Muscle layer of duodenum (tissue), 2 donors: ENCODE measurements at regions not wholly inside any gene's neighbourhood (a gene's known extent, or its start where the extent isn't known, plus 50 kb on each side); places are given as distances from the start of the nearest gene placed in this dataset.

ENCODE experiments used
- H3K27ac ChIP-seq: one replicate; pipeline ENCODE4 v1.7.0; 2013; ENCODE audit warnings: mild to moderate bottlenecking, low read length
- H3K27me3 ChIP-seq: one replicate; pipeline ENCODE4 v1.7.0; 2013; ENCODE audit warnings: low read depth, mild to moderate bottlenecking, control low read depth, low read length
- H3K36me3 ChIP-seq, 2 donors: one replicate each; pipeline ENCODE4 v1.7.0; 2013; ENCODE audit warnings: low read length in 2 of 2, control low read depth in 1 of 2, mild to moderate bottlenecking in 1 of 2; ENCODE audit not compliant: insufficient read depth in 2 of 2, control insufficient read depth in 1 of 2
- H3K4me1 ChIP-seq, 2 donors: one replicate each; pipeline ENCODE4 v1.7.0; 2013; ENCODE audit warnings: low read length in 2 of 2, mild to moderate bottlenecking in 2 of 2, control low read depth in 1 of 2, moderate library complexity in 1 of 2; ENCODE audit not compliant: insufficient read depth in 2 of 2, control insufficient read depth in 1 of 2
- H3K4me3 ChIP-seq, 2 donors: one replicate each; pipeline ENCODE4 v1.7.0; 2013; ENCODE audit warnings: low read length in 2 of 2, low read depth in 1 of 2, mild to moderate bottlenecking in 1 of 2
- H3K9me3 ChIP-seq, 2 donors: one replicate each; pipeline ENCODE4 v1.7.0; 2013; ENCODE audit warnings: low read length in 2 of 2, control low read depth in 1 of 2, mild to moderate bottlenecking in 1 of 2; ENCODE audit not compliant: control insufficient read depth in 1 of 2
- donor health status: healthy.

DNA sequence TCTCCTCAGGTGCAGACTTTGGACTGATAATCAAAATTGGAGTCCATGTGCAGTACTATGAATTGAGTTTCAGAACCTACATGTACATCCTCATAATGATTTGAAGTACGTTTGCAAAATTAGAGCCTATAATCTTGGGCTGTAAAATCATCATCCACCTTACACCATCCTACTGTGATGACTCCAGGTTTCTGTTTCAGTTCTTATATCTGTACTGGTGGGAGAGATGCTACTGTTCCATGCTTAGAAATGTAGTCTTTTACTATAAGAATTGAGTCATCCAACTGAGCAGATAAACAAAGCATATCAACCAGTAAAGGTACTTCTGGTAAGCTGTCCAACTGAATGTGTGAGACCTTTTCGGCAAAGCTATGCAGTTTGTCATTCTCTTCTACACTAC, 586.3 kb upstream of the FAM174A start:
- H3K27ac ChIP-seq = no peak overlapping the region
- H3K36me3 ChIP-seq = no peaks in the 10 kb centered on the region
- no peaks in the 10 kb centered on the region for H3K4me1 ChIP-seq
- H3K9me3 ChIP-seq = peaks cover 0 to 3% of the 10 kb centered on the region in 2 donors
- no peaks in the 10 kb centered on the region for H3K27me3 ChIP-seq
- H3K4me3 ChIP-seq = no peak overlapping the region

DNA sequence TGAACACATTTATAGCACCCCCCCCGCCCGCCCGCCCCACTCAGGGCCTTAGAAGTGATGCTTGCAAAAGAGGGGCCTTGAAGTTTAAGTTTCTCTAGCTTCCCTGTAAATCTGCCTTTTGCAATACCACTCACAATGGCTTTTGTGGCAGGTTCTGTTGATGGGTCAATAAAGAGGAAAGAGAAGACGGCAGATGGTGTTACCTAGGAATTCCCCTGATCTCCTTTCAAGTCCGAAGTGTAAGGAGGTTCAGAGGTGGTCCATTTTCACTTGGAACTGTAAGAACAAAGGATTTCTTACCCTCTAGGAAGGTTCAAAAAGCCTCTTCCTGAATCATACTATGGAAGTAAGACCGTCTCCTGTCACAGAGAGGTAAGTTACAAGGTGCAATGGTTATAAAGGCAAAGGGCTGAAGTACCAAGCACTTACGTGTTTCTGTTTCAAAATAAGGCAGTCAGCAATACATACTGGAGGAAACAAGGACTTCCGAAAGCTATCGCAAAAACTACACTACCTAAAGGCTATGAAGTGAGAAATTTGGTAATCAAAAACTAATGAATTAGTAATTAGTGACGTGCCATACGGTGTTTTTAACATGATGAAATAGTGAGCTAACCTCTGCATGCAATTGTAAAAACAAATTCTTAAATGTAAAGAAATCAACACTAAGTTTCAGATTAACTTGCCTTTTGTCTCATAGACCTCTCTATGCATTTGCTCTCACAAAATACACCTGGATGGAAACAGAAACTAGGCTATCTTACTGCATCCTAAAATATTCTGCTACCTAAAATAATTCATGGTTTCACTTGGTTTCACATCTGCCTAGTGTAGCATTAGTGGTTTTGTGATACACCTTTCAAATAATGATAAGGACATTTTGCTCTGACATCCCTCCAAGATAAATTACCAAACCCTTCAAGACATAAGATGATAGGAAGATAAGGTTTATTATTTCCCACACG, 589.4 kb upstream of the FAM174A start:
- Histone ChIP-seq H3K4me3 (no peak overlapping the region), H3K9me3 (peaks cover 0 to 3% of the 10 kb centered on the region in 2 donors), H3K27me3 (no peaks in the 10 kb centered on the region), H3K4me1 (no peaks in the 10 kb centered on the region), H3K36me3 (no peaks in the 10 kb centered on the region), H3K27ac (no peak overlapping the region)

DNA sequence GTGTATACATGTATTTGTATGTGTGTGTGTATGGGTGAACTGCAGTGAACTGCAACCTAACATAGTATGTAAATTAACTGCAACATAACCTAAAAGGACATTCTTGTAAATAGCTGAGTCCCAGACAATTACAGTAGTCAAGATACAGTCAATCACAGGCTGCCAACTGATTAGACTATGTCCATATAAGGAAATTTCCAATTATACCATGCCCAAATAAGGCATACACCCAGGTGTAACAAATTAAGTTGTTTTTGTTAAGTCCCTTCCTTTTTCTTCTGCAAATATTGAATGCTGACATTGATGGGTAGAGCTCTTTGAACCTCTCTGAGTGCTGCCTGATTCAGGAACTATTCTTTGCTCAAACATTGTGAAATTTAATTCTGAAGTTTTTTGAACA, 594.6 kb upstream of the FAM174A start:
- H3K4me3 ChIP-seq = no peak overlapping the region
- H3K4me1 ChIP-seq = no peaks in the 10 kb centered on the region
- H3K27me3 ChIP-seq = no peaks in the 10 kb centered on the region
- no peaks in the 10 kb centered on the region for H3K36me3 ChIP-seq
- H3K9me3 ChIP-seq = no peaks in the 10 kb centered on the region
- no peak overlapping the region for H3K27ac ChIP-seq

DNA sequence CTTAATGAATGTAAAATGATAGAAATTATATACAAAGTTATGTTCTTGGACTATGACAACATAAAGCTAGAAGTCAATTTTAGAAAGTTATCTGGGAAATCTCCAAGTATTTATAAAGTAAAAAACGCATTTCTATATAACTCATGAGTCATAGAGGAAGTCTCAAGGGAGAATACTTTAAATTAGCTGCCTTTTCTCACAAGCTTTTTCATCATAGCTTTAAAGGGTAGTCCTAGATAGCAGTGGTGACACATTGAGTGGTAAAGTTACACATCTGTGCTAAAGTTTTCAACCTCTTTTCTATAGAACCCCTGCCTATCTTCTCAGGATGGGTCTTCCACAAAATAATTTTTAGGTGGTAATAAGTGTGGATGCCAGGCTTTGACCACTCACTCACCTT, 598.3 kb upstream of the FAM174A start:
- H3K4me1 ChIP-seq = no peaks in the 10 kb centered on the region
- no peak overlapping the region for H3K4me3 ChIP-seq
- H3K36me3 ChIP-seq = no peaks in the 10 kb centered on the region
- H3K27ac ChIP-seq = no peak overlapping the region
- H3K9me3 ChIP-seq = no peaks in the 10 kb centered on the region
- no peaks in the 10 kb centered on the region for H3K27me3 ChIP-seq

DNA sequence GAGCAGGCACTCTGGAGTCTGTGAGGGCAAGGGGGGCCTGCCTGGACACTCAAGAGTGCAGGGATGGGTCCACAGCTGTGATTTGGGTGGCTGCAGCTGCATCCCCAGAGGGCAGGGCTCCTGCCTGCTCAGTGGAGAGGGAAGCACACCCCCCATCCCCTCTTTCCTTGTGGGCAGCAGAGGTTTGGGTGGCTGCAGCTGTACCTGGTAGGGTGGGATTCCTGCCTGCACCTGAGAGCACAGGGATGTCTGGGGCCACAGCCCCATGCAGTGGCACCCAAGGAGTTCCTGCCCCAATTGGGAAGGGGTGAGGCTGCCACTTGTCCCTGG, 605.4 kb upstream of the FAM174A start:
- no peak overlapping the region for H3K27ac ChIP-seq
- no peaks in the 10 kb centered on the region for H3K9me3 ChIP-seq
- H3K36me3 ChIP-seq = no peaks in the 10 kb centered on the region
- H3K4me1 ChIP-seq = no peaks in the 10 kb centered on the region
- H3K4me3 ChIP-seq = no peak overlapping the region
- no peaks in the 10 kb centered on the region for H3K27me3 ChIP-seq

DNA sequence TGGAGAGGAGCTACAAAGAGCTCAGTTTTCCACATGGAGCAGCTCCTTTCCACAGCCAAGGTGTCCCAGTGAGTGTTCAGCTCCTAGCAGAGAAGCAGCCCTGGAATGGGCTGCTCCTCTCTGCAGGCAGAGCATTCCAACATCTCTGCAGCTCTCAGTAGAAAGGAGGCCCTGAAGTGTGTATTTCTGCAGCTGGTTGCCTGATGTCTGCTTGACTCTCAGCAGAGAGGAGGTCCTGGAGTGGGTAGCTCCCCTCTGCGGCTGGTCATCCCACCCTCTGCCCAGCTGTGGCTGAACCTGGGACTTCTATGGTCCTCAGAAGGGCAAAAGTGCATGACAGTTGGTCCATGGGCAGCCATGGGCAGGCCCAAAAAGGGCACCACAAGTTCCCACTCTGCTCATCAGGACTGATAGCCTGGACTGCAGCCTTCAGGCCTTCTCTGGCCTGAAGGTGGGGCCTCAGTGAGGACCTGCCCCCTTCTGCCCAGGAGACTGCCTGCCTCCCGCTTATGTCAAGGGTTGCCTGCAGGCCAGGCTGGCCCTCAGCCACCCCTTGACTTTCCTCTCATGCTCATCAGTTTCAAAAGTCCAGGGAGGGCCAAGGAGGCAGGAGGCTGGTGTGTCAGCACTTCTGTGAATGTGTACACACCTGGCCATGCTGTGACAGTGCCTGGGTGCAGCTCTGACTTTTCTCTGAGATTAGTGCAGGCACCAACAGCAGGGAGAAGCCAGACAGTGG, 605.9 kb upstream of the FAM174A start:
- Histone ChIP-seq H3K27ac (no peak overlapping the region), H3K4me1 (no peaks in the 10 kb centered on the region), H3K36me3 (no peaks in the 10 kb centered on the region), H3K27me3 (no peaks in the 10 kb centered on the region), H3K9me3 (no peaks in the 10 kb centered on the region), H3K4me3 (no peak overlapping the region)

DNA sequence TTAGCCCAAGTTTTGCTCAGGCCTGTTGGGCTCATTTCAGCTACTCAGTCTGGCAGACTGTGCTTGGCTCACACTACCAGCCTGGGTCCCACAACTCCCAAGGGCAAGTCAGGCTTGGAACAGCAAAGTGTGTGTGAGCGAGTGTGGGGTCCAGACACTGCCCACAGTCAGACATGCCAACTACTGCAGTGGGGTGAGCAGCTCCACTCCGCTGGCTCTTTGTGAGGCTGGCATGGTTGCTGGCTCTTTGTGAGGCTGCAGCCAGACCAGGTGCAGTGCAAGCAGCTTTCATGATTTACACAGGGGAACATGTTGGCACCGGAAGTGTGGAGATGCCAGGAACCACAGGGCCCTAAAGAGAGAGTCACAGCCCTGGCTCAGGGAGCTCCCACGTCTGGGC, 606.7 kb upstream of the FAM174A start:
- H3K36me3 ChIP-seq = no peaks in the 10 kb centered on the region
- H3K27me3 ChIP-seq = no peaks in the 10 kb centered on the region
- H3K4me1 ChIP-seq = no peaks in the 10 kb centered on the region
- no peak overlapping the region for H3K4me3 ChIP-seq
- H3K9me3 ChIP-seq = no peaks in the 10 kb centered on the region
- H3K27ac ChIP-seq = no peak overlapping the region

DNA sequence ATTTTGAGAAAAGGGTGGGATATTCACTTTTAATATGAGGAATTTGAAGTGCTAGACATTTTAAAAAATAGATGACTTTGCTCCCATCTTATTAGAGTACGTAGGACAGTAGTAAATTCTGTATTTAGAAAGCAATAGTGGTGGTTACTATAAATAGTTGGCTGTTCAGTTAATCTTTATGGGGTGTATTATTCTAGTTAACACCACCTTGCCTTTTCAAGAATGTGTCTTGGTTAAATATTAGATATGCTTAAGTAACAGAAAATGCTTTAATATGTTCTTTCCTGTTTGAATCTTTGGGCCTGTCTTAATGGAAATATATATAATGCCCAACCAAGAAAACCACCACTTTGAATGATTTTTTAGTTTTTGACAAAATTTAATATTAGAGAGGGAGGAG, 608.7 kb upstream of the FAM174A start:
- Histone ChIP-seq H3K27me3 (no peaks in the 10 kb centered on the region), H3K27ac (no peak overlapping the region)

DNA sequence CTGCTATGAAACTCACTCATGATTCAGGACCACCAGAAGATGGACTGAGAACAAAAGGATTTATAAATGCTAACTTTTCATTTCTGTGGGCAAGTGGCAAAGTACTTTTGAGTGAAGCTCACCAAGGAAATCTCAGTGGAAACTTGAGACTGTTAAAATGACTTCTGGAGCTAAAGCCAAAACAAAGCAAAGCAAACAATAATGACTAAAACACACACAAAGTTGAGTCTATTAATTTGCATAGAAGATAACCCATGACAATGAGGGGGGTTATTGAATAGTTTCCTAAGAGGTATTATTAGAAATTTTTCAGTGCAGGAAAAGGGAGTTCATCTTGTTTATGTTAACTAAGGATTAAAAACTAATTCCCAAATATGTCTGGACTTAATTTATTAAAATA, 612.8 kb upstream of the FAM174A start:
- Histone ChIP-seq H3K9me3 (no peaks in the 10 kb centered on the region), H3K27me3 (no peaks in the 10 kb centered on the region), H3K27ac (no peak overlapping the region), H3K36me3 (no peaks in the 10 kb centered on the region), H3K4me3 (no peak overlapping the region), H3K4me1 (no peaks in the 10 kb centered on the region)

More for the DNA sequence above, 608.7 kb upstream of the FAM174A start:
- Histone ChIP-seq H3K36me3 (no peaks in the 10 kb centered on the region), H3K4me3 (no peak overlapping the region), H3K9me3 (no peaks in the 10 kb centered on the region), H3K4me1 (no peaks in the 10 kb centered on the region)

DNA sequence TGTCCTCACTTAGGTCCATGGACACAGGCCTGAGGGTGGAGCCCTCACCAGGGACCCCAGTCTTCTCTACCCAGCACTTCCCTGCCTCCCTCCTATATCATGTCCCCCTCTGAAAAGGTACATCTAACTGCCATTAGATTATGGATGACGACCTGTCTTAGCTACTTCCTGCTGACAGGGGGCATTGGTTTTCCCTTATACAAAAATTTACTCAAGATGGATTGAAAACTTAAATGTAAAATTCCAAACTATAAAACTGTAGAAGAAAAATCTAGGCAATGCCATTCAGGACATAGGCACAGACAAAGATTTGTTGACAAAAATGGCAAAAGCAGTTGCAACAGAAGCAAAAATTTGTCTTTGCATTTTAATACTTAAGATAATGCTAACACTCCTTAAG, 623.2 kb upstream of the FAM174A start:
- H3K27me3 ChIP-seq = no peaks in the 10 kb centered on the region

DNA sequence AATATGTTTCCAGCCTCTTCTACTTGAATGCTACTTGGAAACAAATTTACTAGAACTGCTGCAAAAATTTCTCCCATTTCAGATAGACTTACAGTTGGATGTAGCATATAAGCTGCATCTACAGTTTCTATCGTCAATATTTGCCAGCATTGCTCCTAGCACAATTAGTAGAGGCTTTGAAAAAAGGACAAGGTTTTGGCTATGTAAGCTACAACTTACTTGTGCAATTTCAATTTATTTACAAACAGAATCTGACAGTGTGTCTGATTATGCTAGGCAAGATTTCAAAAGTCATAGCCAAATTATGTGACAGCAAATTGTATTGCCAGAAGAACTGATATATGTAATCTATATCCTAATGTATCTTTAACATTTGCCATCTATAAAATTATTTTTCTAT, 628.4 kb upstream of the FAM174A start:
- Histone ChIP-seq H3K27me3 (no peaks in the 10 kb centered on the region), H3K36me3 (no peaks in the 10 kb centered on the region), H3K27ac (no peak overlapping the region), H3K4me3 (no peak overlapping the region), H3K4me1 (no peaks in the 10 kb centered on the region), H3K9me3 (no peaks in the 10 kb centered on the region)

More for the DNA sequence above, 623.2 kb upstream of the FAM174A start:
- Histone ChIP-seq H3K4me1 (no peaks in the 10 kb centered on the region), H3K9me3 (no peaks in the 10 kb centered on the region), H3K4me3 (no peak overlapping the region), H3K27ac (no peak overlapping the region), H3K36me3 (no peaks in the 10 kb centered on the region)
